GM19035 (cell line): ENCODE measurements at regions not wholly inside any gene's neighbourhood (a gene's known extent, or its start where the extent isn't known, plus 50 kb on each side); places are given as distances from the start of the nearest gene placed in this dataset.
"Not testable (repeated sequence)": the region's sequence is repeated elsewhere in the genome, so short reads cannot be mapped to it uniquely, and the experiment has no call there.

Experiments used
- ATAC-seq: cut with Tn5 transposase; IDR thresholded peaks from one replicate; pipeline ENCODE4 v1.9.1; 2021; ENCODE audit not compliant: unreplicated experiment

DNA sequence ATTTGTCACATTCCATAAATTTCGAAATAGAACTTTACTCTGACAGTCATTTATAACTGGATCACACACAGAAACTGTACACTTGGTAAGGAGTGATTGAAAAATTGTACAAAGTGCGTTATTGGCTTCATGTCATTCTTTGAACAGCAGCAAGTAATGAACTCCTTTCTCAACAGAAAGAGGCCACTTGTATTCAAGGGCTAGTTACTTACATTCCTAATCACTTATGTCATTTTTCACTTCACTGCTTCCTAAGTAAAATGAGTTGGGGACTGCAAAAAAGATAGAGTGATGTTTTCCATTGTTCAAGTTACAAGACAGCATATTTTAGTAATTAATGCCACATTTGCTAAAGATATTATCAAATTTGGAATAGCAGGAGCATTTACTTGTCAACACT lies 893.2 kb downstream of the DTWD2 start:
- no peak for ATAC-seq

DNA sequence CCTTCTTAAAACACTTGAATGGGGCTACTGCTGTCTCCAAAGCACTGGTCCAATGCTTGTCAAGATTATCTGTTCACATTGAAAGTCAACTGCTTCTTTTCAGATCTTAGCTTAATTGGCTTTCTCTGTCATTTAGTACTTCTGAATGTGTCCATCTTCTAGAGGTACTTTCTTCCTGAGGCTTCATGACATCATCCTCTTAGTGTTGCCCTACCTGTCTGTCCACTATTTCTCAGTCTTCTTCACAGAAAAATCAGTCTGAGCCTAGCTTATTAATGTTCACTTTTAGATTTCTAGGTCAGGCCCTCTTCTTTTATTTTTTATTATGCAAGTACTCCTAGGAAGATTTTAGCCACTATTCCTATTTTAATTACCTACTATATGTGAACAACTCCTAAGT lies 899.9 kb downstream of the DTWD2 start:
- ATAC-seq, result no peak

DNA sequence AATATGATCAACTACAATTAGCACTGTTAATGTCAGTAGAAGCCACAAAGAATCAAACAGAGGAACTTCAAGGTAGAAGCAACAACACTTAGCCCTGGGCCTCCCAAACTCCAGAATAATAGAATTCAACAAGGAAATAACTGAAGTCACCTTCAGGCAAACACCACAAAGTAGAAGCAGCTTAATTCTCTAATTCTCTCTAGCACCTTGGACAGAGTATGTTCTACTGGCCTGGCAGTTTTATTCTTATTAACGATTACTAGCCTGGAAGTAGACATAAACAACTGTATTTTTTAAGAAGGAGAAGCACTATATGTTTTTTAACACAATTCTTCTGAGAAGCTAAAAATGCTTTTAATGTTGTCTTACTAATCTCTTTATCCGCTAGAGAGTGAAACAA lies 911.9 kb downstream of the DTWD2 start:
- ATAC-seq, result no peak

DNA sequence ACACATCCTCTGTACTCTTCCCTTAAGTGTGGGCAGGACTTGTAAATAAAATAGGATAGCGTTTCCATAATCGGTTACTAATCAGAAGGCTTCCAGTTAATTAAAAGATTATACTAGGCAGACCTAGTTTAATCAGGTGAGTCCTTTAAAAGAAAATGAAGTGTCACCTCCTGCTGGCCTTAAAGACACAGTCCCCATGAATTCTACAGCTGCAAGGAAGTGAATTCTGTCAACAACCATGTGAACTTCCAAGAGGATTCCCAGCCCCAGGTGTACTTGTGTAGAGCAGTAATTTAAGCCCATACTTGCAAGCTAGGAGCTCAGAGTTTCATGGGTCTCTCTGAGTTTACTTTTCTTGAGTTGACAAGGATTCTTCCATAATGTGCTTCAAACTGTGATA lies 918.3 kb downstream of the DTWD2 start:
- ATAC-seq, result no peak

DNA sequence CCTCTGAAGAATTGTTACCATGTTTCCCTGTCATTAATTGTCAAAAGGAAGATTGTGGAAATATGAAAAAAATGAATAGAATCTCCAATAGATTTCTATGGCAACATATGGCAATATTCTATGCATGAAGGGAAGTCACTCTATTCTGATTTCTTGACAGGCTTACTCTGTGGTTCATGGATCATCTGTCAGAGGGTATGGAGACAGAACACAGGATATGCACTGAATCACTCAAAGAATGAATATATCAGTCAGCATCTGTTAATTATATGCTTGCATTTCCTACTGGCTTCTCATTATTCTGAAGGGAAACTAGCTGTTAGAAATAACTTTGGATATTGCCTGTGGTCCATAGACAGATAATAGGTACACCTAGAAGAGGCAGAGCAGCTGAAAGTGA lies 918.9 kb downstream of the DTWD2 start:
- ATAC-seq, result no peak

DNA sequence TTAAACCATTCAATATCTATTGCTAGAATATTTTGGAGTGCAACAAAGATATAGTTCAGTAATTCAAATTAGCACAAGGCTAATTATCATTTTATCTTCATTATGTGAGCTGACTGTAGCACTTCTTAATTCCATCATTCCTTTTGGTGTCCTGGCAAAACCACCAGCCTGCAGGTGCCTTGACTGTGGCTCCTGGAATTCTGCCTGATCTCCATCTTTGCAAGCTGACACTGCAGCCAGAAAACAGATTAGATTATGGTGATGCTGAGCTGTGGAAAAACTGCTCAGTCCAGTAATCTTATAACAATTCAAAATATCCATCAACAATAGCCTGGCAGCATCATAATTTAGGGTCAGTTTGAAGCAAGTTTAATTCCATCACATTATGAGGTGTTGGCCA lies 919.5 kb downstream of the DTWD2 start:
- no peak for ATAC-seq

DNA sequence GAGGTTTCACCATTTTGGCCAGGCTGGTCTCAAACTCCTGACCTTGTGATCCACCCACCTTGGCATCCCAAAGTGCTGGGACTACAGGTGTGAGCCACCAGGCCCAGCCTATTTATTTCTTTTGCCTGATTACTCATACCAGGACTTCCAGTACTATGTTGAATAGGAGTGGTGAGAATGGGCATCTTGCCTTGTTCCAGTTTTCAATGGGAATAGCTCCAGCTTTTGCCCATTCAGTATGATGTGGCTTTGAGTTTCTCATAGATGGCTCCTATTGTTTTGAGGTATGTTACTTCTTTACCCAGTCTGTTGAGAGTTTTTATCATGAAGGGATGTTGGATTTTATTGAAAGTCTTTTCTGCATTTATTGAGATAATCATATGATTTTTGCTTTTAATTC lies 924.5 kb downstream of the DTWD2 start:
- ATAC-seq, result not testable (repeated sequence)

DNA sequence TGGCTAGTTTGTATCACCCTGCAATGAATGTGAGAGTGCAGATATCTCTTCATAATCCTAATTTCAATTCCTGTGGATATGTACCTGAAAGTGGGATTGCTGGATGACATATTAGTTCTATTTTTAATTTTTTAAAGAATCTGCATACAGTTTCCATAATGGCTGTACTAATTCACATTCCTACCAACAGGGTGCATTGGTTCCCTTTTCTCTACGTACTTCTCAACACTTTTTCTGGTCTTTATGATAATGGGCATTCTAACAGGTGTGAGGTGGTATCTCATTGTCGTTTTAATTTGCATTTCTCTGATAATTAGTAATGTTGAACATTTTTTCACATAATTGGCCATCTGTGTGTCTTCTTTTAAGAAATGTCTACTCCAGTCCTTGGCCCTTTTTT lies 927.5 kb downstream of the DTWD2 start:
- no peak for ATAC-seq

DNA sequence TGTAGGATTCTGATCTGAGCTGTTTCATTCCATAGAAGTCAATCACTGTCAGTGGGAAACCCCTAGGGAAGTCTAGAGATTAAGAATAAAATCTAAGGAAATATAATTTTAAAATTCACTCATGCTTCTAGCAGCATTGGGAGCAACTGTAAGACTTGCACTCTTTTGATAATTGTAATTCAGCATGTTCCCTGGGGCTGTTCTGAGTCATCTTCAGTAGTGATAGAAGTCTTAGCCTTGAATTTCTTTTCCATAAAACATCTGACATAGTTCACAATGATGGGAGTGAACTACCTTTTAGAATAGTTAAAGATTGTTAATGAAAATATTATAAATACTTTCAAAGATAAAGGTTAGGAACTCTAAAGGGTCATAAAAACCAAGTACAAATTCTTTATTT lies 935.8 kb downstream of the DTWD2 start:
- no peak for ATAC-seq

DNA sequence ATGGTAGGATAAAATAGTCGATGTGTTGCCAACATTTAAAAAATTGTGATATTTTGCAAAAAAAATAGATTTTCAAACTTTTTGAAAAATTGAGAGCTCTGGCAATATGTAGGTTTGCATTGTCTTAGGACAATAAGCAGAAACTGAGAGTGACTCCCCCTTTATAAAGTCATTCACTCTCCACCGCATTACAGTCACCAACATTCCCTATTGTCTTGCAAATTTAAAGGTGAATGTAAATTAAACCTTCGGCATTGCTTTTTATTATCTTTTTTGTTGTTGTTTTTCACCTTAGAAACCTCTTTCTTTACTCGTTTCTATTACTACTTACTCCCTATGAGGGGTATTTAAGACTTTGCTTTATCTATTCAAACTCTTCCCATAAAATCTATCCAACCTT lies 944.2 kb downstream of the DTWD2 start:
- no peak for ATAC-seq

DNA sequence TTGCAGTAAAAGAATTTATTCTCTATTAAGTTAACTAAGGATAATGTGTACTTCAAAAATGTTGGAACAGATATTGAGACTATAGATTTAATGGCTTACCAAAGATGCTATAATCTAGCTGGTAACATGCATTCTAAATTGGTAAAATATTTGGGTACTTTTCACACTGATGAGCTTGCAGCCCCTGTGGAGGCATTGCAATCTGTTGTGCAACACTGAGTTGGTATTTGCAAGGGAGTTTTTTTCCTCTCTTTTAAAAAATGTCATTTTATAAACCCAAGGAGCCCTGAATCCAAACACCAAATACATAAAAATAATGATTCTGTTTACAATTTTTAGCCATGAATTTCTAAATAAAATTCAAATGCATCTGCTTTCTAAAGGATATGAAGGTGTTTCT lies 944.8 kb downstream of the DTWD2 start:
- no peak for ATAC-seq

DNA sequence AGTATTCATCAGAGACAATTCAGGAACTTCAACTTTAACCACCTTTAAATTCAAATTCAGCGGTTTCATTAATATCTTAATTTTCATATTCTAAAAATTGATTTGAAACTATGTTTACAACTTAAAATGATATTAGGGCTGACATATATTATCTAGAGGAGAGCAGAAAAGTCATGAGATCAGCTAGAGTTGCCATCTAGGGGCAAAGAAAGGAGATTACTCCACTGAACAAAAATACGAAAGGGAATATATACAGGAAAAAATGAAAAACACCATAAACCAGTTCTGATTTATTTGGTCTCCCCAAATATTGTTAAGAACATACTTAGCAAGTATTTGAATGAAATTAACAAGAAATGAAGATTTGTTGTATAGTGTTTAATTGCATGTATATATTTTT lies 946.3 kb downstream of the DTWD2 start:
- ATAC-seq, result no peak

DNA sequence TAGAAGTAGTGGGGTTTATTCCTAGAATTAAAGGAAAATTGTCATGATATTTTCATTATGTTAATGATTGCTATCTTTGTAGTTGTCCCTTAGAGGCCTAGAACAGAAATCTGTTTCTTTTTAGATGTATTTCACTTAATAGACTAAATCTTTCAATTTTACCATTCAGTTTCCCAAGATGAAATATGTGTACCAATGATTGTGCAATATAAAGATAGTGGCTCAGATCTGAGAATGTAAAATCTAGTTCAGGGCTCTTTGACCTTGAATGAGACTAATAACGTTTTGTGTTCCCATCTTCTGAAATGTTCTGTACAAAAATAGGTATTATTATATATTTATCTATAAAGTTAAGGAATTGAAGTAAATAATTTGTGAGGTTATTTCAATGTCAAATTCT lies 947.9 kb downstream of the DTWD2 start:
- no peak for ATAC-seq

DNA sequence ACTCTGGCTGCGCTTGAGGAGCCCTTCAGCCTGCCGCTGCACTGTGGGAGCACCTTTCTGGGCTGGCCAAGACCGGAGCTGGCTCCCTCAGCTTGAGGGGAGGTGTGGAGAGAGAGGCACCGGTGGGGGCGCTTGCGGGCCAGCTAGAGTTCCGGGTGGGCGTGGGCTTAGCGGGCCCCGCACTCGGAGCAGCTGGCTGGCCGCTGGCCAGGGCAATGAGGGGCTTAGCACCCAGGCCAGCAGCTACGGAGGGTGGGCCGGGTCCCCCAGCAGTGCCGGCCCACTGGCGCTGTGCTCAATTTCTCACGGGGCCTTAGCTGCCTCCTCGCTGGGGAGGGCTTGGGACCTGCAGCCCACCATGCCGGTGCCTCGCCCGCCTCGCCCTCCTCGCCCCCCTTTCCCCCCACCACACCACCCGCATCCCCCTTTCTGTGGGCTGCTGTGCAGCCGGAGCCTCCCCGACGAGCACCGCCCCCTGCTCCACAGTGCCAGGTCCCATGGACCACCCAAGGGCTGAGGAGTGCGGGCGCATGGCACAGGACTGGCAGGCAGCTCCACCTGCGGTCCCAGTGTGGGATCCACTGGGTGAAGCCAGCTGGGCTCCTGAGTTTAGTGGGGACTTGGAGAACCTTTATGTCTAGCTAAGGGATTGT lies 954.5 kb downstream of the DTWD2 start:
- no peak for ATAC-seq

DNA sequence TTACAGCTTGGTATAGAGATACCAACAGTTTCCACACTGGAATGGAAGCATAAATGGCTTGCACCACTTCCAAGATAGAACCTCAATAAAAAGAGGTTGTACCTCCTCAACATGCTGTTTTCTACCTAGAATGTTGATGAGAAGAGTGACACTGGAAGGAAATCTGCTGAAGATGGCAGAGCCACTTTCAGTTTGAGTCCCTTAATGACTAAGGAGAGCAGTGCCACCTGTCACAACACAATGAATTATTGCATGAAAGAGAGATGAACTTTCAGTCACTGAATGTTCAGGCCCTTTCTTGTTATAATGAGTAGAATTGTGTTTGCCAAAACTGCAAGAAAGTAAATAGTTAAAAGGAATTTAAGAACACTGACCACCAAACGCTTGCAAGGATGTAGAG lies 958.5 kb downstream of the DTWD2 start:
- no peak for ATAC-seq

DNA sequence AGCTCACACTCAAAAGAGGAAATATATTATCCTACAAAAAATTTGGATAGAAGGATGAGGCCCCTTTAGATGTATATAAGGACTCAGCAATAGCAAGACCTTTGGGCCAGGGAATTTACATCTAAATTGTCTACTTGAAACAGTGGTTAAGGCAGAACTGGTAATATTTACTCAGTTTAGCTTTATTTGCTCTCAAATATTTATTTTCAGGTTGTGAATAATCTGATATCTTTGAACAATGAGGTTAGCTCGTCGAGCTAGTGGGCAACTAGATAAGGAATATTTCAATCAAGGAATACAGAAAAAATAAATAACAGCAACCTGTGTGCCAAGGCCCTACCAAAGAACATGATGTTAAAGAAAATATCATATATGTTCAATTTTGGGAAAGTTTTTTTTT lies 966.3 kb downstream of the DTWD2 start:
- ATAC-seq, result no peak

DNA sequence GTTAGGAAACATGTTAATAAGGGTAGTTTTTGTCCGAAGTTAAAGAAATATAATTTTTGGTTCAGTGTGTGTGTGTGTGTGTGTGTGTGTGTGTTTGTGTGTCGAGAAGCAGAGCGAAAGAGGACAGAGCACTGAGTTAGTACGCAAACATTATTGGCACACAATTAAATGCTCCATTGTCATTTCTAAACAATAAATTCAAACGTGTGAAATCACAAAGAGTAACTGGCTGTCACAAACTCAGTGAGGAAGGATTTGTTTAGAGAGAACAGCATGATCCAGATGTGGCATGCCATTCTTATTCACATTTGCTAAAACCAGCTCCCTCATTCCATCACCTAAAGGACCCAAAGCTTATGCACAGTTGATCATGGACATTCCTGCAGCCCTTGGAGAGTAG lies 970.8 kb downstream of the DTWD2 start:
- no peak for ATAC-seq

DNA sequence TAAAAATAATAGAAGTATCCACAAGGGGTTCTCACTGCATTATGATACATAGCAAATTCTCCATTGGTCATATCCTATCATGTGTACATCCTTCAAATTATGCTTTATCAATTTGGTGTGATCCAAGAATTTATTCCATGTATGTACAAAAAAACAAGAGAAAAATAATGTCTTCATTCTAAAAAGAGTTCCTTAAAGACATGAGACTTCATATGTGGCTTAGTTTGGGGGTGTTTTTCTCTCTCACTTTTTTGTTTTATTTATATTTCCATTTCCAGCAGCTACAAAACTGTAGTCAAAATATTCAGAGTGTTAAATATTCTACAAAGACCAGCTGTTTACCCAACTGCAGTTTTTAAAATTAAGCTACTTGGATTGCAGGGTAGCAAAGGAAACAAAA lies 972.0 kb downstream of the DTWD2 start:
- ATAC-seq, result no peak

DNA sequence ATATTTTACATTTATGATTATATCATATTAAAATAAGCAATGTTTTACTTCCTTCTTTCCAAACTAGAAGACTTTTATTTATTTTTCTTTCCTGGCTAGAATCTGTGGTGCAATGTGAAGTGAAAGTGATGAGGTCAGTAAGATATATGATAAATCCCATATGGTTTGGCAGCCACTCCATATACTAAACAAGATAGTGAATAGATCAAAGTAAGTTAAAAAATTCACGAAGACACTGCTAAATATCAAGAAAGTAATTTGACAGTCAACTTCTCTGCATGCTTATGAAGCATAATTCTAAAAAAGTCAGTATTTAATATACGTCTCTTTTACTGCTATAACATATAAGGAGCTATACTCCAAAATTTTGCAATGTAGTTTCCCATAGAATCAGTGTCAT lies 972.8 kb downstream of the DTWD2 start:
- no peak for ATAC-seq

DNA sequence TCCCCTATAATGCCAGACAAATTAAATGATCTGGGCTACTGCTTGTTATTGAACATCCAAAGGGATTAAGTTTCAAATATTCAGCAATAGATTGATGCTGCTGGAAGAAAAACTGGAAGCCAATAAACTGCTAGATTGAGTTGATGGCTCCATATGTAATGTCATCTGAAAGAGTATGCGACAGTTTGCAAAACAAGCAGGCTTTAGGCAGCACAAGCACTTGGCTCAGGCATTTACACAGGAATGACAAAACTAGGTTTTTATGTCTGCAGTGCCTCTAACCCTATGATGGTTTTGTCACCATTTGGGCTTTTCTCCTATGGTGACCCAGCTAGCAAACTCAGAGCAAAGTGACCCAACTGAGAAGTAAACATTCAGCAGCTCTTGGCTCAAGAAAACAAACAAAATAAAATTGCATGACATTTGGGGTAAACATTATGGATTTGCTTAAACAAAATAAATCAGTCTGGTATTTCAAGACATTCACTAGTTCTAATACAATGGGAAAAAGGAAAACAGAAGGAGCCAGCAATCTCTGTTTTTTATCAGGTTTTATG lies 978.5 kb downstream of the DTWD2 start:
- no peak for ATAC-seq

DNA sequence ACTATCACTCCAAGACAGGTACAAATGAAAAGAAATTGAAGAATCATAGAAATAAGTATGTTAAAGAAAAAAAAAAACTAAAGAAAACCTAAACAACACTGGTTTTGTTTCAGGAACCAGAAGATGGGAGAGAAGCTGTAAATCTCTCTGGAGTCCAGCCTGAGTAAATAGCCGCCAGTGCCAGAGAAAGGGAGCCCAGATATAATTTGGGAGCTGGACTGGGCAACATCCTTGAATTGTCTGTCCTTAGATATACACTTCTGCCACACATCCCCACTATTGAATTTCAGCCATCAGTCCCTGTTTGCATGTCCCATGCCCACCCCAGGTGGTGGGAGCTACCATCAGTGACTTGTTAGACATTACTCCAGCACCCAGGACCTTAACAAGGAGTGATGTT lies 979.6 kb downstream of the DTWD2 start:
- ATAC-seq, result no peak

DNA sequence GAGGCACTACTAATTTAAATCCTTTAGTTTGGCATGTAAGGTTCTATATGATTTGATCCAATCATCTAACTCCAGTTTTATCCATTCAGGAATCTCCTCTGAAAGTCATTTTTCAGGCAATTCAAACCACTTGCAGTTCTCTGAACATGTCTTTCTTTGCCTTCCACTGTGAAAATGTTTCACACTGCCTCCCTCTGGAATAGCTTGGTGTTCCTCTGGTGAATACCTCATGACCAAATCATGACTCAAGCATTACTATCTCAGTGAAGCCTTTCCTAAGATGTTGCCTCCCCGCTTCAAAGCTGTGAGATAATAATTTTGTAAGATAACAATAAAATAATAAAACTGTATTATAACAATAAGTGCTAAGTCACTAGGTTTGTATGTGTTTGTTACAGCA lies 981.1 kb downstream of the DTWD2 start:
- no peak for ATAC-seq

DNA sequence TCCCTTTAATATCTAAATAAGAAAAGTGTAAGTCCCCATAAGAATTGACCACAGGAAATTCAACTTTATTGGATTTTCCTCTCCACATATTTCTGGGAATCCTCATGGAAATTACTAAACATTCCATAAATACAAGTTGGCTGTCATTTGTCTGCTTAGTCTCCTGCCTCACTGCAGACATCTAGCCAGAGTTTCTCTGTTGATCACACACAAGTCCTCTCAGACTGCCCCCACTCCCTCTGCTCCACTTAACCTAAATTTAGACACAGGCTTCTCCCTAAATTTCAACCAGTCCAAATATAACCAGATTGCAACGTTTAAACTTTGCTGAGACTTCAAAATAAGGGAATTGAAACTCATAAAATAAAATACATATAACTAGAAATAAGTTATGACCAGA lies 982.1 kb downstream of the DTWD2 start:
- no peak for ATAC-seq
